Pulmonary artery endothelial cell (primary cell): ENCODE measurements at regions not wholly inside any gene's neighbourhood (a gene's known extent, or its start where the extent isn't known, plus 50 kb on each side); places are given as distances from the start of the nearest gene placed in this dataset.

Experiments used
- DNase-seq: peaks from one replicate; pipeline ENCODE4 v3.0.0-alpha.2; 2011; ENCODE audit warnings: low read depth, low spot score

DNA sequence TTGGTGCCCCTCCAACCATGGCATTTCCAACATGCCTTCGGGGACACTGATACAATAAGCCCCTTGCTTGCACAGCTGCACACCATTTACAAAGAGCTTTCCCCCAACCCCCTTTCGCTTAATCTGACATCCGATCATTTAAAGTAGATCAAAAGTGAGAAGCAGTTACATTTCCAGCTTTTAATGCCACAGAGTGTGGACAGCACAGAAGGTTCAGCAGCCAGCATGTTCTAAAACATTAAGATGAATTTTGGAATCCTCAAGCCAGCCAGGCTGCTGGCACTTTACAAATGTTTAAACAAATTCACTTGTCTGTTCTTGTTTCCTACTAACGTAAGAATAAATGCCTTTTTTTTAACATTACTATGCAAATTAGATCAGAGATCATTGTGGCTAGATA is 284.4 kb upstream of the LDB2 start:
- DNase-seq, result no peak

DNA sequence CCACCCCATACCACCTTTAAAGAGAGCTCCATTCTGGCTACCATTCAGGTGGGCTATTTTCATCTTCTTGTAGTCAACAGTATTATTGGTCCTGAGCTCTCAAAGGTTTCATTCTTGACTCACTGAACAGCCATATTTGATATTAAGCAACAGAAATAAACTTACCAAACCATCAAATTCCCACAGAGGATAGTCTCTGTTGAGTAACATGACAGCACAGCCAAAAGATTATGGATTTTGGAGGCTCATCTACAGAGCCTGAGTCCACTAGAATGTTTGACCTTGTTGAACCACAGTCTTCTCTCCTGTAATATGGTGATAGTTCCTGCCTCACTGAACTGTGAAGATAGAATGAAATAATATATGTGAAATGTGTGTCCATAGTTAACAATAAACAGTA is 276.3 kb upstream of the LDB2 start:
- no peak for DNase-seq

DNA sequence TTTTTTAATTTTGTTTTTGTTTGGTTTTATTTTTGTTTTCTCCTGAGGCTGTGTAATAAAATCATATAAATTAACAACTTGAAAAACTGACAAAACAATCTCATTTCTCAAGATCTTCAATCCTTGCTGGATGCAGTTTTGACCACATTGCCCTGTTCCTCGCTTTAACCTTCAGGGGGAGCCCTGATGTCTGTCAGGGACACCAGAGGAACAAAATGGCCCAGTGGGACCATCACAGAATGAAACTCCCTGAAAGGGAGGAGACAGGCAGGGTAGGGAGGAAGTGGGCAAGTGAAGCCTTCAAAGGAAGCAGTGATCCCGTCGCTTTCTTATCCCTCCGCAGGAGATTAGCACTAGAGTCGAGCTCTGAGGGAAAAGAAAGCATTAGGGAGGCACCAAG is 274.9 kb upstream of the LDB2 start:
- no peak for DNase-seq

DNA sequence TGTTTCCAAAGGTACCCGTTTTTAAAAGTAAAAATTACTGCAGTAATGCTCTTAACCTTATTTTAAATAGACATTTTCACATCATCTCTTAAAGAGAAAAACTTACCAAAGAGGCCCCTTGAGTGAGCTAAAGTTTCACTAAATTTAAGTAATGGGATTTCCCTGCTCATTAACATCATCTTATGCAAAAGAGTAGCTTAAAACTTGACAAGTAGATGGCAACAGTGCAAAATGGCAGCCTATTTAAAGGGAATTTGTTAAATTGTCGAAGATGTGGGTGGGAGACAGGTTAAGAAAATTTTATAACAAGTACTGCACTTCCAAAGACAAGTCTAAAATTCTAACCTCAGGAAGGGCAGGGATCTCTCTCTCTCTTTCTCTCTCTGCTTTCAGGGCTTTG is 271.7 kb upstream of the LDB2 start:
- DNase-seq, result no peak

DNA sequence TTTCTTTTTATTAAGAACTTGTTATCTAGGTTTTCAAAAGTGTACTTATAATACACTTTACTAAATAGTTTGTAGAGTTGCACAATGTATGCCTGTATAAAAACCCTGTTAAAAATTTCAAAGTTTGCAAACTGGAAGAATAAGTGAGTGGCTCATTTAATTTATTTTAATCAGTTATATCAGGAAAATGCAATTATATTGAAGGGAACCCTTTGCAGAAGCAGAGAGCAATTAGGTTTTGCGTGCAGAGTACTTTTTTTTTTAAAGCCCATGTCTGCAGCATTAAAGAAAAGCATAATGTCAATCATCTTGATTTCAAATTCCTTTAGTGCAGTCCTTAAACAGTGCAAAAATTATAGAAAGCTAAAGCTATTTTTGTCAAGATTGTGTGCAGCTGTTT is 271.3 kb upstream of the LDB2 start:
- DNase-seq, result no peak

DNA sequence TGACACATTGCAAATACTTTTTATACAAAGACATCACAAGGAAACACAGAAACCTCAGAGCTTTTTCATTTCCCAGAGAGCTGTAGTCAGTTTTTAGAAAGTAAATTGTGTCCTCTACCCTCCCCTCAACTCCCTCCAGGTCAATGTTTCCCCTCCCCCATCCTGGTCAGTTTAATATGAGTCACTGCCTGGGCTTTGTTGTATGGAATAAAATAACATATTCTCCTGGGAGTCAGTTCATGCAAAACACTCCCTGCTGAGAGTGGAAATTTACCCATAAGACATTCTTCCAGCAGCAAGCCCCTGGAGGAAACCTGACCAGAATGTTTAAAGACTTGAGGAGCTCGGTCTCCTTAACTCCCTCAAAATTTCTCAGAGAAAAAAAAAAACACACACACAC is 270.1 kb upstream of the LDB2 start:
- DNase-seq, result no peak

DNA sequence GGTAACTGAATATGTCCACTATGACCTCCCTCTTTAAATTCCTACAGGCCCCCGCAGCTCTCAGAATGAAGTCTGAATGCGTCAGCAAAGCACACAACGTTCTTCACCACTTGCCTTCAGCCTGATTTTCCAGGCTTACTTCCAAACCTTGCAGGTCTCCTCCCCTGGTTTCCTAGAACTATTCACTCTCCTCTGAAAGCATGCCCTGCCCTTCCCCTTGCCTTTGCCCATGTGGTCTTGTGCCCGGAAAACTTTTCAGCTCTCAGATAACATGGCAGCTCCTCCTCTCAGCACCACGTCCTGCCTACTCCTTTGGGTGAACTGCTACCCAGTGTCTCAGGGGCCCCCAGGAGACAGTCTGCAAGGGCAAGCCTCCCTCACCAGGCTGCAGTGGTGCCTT is 268.5 kb upstream of the LDB2 start:
- no peak for DNase-seq

DNA sequence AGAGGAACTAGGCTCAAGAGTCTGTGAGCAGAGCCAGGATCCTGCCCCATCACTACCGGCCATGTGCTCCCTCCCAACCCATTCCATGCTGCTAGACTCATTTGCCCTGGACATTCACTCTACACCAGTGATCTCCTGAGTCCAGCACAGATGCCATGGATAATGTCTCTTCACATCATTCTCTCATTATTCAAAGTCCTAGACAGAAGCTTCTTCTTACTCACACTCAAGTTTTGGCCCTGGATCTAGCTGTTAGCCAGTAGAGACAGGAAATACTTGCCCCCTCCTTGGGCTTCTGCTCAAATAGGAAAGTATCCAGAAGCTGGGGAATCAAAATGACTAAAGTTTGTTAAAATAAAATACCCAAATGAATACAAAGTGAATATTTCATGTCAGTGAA is 266.8 kb upstream of the LDB2 start:
- DNase-seq, result no peak

DNA sequence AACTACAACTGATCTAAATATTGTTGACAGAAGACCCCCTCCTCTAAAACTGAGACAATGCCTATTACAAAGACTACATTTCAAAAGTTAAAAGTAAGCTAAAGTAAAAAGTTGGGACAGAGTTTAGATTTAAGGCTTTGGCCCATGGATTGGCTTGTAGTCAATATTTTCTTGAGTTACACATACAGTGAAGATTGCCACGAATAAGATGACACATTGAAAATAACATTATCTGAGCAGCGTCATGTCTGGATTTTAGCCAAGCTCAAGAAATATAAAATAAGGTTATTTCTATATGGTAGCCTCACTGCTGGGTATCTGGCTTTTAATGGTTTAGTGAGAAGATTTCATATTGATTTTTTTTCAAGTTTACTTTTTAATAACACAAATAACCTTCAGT is 266.2 kb upstream of the LDB2 start:
- no peak for DNase-seq

DNA sequence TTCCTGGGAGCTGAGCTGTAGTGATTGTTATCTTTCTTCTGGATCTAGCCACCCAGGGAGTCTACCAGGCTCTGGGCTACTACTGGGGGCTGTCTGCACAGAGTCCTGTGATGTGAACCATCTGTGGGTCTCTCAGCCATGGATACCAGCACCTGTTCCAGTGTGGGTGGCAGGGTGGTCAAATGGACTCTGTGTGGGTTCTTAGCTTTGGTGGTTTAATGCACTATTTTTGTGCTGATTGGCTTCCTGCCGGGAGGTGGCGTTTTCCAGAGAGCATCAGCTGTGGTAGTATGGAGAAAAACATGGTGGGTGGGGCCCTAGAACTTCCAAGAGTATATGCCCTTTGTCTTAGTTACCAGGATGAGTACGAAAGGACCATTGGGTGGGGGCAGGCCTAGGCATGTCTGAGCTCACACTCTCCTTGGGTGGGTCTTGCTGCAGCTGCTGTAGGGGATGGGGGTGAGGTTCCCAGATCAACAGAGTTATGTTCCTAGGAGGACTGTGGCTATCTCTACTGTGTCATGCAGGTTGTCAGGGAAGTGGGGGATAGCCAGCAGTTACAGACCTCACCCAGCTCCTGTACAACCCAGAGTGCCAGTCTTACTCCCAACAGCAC is 264.8 kb upstream of the LDB2 start:
- DNase-seq, result no peak

DNA sequence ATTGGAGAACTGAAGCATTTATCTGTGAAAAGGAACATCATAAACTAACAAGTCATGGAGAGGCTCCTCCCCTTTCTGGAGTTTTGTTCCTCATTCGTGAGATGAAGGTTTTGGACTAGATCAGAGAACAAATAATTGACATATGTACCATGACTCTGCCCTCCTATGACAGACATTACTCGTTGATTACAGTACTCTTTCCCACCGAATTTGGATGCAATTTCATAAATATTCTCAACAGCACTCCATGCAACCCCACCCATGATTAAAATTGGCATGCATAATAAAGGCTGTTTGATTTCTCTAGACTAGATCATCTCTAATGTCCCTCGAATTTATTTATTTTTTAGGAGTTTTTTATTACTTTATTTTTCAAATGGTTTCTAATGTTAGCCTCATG is 258.9 kb upstream of the LDB2 start:
- no peak for DNase-seq

DNA sequence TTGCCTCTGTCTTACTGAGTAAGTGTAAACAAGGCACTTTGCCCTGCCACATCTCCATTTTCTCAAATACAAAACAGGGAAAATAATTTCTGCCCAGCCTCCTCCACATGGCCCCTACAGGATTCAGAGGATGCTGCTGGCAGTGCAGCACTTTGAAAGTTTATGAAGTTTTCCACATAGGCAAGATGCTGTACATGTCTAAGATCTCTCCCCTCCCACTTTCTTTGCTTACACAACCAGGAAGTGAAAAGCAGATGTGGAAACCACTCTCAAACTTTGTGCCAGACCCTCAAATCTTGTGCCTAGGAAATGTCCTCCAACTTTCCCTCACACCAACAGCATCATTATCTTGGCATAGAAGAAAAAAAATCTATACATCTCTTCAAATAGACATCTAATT is 257.0 kb upstream of the LDB2 start:
- DNase-seq, result no peak

DNA sequence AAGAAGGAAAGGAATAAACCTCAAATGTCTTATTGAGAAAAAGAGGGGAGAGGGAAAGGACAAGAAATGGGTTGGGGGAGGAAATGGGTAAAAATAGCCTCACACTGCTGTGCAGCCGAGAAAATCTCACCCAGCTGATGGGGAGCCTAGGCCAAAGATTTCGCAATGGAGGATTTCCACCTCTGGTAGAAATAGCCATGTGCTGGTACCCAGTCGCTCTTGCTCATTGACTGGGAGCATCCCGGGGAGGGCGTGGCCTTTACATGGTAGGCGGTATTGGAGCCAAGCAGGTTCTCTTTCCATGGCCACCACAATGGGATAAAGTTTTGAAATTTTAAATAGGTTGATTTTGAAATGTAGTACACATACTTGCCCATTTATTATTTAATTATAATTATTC is 255.1 kb upstream of the LDB2 start:
- no peak for DNase-seq

DNA sequence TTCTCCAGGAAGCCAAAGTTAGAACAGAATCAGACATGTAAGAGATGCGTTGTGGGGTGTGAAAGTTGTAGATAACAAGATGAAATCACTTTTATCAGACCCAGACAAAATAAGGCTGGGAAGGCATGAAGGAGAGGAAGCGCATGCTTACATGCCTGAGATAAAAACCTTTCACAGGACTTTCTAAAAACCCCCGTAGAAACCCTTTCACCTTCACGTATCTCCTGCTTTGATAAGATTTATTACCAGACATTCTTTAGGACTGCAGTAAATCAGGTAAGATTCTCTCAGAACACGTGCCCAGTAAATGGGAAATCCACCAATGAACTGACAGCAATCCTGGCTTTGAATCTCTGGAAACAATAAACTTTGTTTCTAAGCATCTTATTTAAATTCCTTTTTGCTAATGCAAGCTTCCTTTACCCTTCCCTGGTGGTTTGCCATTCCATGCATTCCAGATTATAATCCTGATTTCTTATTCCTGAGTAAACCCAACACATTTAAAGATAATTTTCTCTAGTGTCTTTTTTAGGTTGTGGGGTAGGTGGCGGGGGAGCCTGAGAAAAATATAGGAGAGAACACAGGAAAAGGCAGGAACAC is 254.6 kb upstream of the LDB2 start:
- DNase-seq, result no peak

DNA sequence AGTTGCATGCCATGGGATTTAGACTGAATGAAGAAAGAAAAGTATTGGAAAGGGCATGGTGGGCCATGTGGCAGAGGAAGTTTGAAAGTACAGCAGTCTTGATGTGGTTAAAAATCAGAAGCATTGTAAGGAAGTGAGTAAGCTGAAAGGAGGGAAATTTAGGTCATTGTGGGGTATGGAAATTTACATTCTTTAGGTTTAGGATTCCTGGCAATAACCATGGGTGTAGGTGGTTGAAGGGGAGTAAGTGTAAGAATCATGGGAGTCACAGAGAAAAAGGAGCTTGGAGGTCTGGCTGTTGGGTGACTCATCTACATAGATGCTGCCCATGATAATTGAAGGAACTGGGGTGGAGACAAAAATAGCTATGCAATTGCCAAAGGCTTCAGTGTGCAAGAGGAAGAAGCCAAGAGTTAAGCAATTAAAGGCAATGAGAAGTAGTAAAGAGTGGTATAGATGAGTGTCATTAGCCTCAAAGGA is 243.8 kb upstream of the LDB2 start:
- peak; percentile 22 for DNase-seq

DNA sequence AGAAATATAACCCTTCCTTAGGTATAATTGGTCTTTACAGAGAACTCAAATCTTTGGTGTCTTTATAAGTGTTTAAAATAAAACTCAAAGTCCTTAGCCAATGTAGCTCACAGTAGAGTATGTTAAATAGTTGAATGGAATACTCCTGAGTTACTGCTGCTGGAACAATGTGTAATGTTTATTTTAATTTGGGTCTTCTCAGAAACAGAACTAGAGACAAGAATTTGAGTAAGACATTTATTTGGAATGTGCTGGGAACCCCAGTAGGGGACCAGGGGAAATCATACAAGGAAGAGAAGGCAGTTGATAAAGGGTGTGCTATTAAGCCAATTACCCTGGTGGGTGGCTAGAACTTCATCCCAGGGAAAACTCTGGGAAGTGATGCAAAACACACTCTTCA is 240.4 kb upstream of the LDB2 start:
- DNase-seq, result no peak

DNA sequence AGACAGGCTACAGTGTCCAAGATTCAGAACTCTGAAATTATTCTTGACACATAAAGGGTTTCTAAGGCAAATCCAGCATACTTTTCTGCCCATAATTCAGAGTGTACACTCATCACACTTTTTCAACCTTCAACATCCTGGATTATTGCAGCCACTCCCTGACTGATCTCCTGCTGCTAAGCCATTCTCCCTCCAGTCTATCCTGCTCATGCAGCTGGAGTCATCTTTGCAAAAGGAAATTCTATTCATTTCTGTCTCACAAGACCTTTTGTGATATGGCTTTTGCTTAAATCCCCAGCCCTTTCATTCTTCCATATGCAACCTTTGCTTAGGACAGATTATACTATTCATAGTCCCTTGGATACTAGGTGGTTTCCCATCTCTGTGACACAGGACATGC is 236.1 kb upstream of the LDB2 start:
- DNase-seq, result no peak

DNA sequence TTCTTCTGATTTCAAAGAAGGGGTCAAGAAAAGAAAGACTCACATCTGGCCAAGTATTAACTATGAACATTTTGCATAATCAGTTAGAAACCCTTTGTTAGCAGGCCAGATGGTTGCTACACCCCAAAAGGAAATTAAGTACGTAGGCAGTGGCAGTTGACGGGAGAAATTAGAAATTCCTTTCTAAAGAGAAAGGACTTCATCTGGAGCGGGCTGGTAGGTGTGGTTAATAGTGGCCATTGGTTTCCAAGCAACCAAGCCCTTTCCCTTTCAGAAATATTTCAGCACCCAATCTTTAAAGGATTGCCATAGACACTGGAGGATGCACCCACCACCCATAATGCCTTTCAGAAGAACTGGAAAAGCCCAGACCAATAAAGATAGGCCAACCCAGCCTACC is 235.7 kb upstream of the LDB2 start:
- DNase-seq, result no peak

DNA sequence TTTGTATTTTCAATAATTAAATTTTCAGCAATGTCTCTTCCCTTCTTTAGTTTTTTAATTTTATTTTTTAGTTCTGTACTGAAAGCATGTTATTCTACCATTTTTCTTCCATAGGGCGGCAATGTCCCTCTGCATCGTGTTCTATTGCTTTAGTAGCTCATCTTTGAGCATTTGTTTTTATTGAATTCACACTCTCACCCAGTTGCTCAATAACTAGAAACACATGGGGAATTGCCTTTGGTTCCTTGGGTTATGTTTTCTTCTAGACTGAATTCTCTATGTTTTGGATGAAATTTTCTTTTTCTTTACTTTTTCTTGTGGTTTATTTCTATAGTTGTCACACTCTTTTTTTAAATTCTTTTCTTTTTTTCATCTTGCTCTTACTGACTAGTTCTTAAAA is 233.8 kb upstream of the LDB2 start:
- DNase-seq, result no peak

DNA sequence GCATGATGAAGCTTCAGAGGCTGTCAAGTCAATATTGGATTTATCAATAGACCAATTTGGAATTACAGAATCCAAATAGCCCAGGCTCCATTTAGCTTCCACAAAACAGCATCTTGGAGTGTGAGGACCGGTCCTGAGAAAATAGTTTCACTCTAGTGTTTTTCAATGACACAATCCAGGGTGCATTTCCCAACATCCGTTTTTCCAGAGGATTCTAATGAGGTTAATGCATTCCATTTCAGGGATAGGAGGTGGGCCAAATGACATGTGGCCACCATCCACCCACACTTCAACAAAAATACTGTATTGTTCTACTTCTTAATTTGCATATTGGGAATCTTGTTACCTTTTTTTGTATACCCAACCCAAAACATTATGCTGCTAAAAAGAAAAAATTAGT is 229.8 kb upstream of the LDB2 start:
- no peak for DNase-seq

DNA sequence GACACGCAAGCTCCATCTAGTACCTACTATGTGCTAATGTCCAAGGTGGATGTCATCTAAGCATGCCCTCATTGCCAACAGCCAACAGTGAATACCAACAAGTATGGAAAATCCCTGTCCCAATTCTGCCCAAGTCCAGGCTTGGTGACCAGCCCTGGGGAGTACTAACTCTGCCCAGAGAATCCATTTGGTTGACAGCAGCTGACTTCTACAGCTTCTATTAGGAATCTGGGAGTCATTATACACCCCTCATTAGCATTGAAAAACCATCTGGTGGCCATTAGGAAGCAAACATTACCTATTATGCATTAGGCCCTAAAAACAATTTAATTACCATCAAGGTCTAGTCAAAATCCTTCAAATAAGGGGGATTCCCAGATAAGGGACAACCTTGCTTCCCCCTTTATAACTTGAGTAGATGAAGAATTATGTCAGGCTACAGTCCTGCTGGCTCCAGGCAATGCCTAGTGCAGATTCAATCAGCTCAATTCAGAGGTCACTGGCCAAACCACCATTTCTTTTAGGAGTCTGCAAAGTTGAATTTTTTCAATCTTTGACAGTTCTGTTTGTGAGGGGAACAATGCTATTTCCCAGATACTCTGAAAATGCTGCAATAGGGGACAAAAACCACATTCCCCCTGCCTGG is 228.0 kb upstream of the LDB2 start:
- no peak for DNase-seq

DNA sequence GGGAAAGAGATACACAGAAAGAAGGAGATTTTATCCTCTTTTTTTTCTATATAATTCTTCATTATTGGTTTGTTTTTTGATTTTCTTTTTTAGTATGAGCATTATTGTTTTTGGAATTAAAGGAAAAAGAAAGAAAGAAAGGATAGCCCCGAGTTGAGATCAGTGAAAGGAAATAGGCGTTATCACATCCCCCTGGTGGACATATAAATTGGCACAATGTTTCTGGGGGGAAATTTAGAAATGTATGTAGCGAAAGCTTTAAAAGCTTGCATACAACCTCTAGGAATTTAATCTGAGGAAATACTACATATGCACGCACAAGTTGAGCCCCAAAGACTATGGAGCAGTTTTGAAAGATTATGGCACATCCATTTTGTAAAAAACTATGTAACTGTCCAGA is 226.3 kb upstream of the LDB2 start:
- DNase-seq, result no peak

DNA sequence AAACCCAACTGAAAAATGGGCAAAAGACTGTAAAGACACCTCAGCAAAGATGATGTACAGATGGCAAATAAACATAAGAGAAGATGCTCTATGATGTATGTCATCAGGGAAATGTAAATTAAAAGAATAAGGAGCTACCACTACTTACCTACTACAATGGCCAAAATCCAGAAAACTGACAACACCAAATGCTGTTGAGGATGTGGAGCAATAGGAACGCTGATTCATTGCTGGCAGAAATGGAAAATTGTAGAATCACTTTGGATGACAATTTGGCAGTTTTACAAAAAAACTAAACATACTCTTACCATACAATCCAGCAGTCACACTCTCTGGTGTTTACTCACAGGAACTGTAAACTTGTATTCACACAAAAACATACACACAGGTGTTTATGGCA is 222.3 kb upstream of the LDB2 start:
- no peak for DNase-seq
